GM19099 (cell line): ENCODE measurements at regions not wholly inside any gene's neighbourhood (a gene's known extent, or its start where the extent isn't known, plus 50 kb on each side); places are given as distances from the start of the nearest gene placed in this dataset.

Experiments used
- POLR2A ChIP-seq: IDR thresholded peaks from 3 replicates; pipeline ENCODE4 v1.6.1; 2011; ENCODE audit warnings: low read depth; ENCODE audit not compliant: insufficient read length; ENCODE audit errors: extremely low read depth

DNA sequence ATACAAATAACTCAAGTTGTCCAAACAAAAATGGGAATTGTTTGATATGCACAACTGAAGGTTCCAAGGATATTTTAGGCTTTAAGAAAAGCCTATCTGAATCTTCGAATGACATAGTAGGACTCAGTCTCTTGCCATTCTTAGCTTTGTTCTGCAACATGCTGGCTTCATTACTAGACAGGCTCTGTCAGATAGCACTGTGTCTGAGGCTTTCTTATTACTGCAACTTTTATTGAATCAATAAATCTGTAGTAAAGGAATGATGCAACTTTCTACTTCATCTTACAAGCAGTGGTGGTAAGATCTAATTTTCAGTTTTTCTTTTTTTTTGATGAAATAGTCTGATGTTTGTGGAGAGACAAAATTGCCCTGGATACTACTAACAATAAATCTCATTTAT lies 319.3 kb upstream of the CCDC179 start:
- no peak for TF ChIP-seq POLR2A

DNA sequence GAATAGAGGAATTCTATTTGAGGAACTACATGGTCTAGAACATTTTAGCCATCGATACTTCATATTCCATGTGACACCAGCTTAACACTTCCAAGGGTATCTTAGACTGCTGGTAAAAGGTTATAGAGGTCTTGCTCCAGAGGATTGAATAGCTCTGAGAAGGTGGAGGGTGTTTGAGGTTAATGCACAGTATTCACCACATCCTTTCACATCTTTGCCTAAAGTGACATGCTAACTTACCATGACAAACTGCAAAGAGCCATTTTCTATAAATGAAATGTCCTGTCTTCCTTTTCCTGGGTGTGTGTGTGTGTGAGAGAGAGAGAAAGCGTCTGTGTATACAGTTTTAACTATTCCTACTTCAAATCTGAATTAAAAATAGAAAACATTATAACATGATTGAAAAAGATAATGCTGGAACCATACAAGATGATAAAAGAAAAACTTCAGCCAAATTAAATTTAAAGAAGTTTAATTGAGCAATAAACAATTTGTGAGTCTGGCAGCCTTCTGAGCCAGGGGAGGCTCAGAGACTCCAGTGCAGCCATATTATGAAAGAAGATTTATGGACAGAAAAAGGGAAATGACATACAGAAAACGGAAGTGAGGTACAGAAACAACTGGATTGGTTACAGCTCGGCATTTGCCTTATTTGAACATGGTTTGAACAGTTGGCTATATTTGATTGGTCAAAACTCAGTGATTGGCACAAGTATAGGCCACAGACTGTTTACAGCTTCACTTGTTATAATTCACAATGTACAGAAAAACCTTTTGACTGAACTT lies 320.9 kb upstream of the CCDC179 start:
- TF ChIP-seq POLR2A: no peak

DNA sequence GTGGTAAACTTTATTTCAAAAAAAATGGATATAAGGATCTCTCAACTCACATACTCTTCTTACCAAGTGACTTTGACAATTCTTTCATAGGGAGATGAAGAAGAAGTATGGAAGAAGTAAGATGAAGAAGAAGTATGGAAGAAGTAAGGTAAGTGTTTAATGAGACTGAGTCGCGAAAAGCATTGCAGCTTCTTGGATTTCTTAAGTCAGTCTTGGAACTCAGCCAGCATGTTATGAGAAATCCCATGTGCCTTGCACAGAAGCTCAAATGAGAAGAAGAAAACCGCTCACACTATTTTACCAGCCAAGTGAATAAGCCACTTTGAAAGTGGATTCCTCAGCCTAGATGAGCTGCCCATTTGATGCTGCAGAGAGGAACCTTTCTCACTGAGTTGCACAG lies 332.0 kb upstream of the CCDC179 start:
- TF ChIP-seq POLR2A: no peak

DNA sequence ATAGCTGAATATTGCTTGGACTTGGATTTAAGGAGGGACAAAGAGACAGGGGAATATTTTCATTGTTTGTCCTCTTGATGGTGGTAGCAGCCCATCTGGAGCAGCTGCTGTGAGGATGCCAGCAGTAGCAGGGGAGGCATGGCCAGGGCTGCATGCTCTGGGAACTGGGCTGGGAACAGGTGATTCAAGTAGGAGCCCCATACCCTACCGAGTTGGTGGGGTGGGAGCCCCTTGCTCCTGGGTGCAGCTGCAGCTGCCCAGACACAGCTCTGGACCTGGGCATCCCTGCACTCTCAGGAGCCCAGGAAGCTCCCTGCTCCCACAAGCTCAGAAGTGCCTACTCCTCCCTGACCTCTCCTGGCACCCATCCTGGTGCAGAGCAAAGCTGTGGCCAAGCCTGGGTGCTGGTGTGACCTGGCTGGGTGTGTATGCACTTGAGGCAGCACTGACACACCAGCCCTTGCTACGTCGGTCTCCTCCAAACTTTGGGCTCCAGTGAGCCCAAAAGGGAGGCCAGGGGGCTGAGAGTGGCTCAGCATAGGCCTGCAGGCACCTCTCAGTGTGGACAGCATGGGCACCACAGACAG lies 341.8 kb upstream of the CCDC179 start:
- TF ChIP-seq POLR2A: no peak

DNA sequence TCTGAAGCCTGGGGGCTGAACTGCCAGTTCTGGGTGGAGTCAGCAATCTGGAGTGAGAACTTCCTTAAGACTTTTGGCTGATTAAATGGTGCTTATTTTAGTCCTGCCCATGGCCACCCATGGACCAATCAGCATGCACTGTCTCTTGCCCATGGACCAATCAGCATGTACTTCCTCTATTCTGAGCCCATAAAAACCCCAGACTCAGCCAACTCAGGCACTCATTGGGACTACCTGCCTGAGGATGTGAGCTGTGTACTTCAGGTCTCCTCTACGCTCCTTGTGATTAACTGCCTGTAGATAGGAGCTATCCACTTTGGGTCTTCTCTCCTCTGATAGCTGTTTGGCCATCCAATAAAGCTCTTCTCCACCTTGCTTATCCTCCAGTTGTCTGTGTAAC lies 342.3 kb upstream of the CCDC179 start:
- TF ChIP-seq POLR2A: no peak

DNA sequence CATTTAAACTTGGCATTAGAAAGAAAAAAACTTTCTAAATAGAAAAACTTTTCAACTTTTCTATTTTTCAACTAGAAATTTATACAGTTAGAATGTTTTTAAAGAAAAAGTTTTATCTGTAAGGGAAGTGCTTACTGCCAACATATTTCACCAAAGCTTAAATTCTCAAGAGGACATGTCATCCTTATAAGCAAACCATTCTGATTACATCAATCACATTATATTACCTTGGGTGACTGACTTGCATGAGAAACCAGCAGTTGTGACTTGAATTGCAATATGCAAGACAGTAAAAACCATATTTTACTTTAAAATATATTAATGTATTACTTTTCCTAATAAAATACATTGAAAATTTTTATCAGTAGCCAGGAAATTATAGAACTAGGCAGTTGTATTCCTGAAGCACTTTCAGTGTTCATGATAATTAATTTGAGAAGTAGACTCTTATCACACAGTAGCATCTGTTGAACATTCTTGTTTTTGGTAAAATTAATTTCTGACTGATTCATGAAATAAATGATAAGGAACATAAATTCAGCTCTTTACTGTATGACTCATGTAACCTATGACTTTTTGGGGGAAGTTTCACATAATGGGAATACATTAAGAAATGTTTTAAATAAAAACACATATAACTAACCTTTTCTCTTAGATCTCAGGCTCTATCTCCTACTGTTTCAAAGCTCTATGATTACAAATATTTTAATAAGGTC lies 345.0 kb upstream of the CCDC179 start:
- no peak for TF ChIP-seq POLR2A

DNA sequence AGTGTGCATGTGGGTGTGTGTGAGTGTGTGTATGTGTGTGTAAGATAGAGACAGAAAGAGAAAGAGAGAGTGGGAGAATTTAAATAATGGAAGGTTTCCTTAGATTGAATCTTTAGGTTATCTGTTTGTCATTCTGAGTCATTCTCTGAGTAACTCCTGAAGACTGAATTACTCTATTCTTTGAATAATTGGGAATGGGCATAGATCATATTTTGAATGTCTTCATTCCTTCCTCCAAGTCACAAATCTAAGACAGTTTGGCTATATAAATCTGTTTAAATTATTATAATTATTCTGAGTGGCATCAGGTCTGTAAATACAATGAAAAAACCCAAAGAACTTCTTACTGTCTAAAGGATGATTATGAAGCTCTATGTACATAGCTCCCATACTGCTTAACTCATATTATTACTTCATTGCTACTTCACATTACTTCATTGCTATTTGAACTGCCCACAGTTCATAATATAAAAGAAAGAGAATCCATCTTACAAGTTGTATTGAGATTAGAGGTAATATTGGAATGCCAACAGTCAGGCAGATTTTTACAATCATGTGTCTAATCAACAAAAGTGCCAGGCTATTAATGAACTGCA lies 346.6 kb upstream of the CCDC179 start:
- no peak for TF ChIP-seq POLR2A

DNA sequence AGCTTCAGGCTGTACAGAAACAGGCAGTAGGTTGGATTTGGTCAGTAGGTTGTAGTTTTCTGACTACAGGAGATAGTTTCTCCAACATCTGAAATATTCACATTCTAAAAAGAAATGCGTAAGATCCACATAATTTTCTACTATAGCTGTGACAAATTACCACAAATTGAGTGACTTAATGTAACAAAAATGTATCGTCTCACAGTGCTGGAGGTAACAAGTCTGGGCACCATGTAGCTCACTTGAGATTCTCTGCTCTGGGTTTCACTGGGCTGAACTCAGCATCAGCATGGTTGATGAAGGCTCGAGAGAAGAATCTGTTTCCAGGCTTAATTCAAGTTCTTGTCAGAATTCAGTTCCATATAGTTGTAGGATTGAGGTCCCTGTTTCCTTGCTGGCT lies 350.9 kb upstream of the CCDC179 start:
- no peak for TF ChIP-seq POLR2A

DNA sequence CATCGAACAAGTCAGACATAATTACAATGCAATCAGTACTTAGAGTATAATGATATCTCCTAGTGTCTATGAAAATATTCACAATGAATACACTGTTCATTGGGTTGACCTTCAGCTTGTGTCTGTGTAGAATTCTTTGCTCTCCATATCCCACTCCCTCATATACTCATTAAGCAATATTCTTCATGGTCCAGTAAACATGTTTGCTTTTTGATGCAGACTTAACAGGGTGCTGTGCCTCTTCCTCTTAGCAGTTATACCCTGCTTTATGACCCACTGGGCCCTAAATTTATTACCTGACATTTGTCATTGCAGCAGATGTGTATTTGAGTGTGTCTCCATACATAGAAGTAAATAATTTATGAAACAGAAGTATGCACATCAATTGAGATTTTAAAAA lies 352.5 kb upstream of the CCDC179 start:
- TF ChIP-seq POLR2A: no peak

DNA sequence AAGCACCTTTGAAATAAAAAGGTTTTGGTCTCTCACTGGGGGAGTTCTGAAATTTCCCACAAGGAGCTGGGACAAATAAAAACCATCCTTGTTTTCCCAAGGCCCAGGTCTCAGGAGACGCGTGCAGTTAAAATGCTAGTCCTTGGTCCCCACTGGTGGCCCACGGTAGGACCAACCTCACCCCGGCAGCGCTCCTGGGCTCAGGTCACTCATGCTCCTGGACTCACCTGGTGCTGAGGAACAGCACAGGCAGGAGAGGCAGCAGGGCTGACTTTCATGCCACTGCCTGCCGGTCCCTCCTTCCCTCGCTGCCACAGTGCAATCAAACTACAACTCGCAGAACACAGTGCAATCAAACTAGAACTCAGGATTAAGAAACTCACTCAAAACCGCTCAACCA lies 356.8 kb upstream of the CCDC179 start:
- no peak for TF ChIP-seq POLR2A

DNA sequence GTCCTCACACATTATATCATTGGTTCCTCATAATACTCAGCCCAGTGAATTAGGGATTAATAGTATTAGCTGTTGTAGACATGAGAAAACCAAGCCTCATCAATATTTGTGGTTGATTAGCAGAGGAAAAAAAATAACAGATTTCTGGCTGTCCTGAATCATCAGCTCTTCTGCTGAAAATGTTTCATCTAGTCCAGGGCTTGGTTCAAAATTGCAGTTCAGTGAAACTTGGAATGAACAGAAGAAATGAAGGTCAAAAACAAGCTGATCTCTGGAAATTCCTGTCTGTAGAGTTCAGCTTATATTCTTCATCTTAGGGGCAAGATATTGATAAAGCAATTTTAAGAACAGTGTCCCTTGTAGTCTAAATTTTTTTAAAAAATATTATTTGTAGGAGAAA lies 361.1 kb upstream of the CCDC179 start:
- no peak for TF ChIP-seq POLR2A

DNA sequence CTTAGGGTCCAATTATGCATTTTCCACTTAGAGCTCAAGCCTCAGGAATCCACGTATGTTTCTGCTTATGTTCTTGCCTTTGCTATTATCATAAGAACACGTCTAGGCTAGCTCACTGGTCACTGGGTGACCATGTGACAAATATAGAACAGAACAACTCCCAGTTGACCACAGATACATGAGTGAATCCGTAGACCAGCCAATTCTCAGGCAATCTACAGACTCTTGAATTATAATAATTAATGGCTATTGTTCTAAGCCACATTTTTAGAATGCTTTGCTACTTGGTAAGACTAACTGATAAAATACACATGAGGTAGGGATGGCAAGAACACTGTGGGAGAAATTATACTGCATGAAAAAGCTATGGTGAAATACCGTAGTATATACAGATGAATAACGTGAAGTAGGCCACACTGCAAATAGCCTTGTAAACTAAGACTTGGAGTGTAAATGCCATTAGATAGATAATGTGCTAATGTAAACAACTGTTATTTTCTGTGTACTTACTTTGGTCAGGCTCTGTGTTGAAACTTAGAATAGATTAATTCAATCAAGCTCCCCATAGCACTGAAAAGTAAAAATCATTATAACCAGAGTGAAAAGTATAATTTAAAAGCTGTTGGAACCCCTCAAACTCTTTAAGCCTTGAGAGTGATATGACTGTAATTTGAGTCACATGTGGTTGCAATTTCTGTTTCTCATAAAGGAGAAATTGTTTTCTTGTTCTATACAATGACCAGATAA lies 366.2 kb upstream of the CCDC179 start:
- TF ChIP-seq POLR2A: no peak

DNA sequence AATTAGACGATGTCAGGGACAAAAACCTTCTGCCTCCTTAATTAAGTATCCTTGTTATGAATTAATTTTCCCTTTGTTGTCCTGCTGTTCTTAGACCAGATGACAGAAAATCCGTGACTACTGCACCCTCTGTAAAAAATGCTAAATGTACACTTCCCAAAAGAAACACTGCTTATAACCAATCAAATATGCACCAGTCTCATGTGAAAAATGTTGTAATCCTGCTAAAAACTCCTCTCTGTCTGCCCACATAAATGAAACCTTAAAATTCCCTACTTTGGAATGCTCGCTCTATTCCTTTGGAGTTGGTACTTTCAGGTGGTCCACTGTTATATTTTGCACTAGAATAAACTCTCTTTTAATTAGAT lies 366.8 kb upstream of the CCDC179 start:
- TF ChIP-seq POLR2A: no peak

DNA sequence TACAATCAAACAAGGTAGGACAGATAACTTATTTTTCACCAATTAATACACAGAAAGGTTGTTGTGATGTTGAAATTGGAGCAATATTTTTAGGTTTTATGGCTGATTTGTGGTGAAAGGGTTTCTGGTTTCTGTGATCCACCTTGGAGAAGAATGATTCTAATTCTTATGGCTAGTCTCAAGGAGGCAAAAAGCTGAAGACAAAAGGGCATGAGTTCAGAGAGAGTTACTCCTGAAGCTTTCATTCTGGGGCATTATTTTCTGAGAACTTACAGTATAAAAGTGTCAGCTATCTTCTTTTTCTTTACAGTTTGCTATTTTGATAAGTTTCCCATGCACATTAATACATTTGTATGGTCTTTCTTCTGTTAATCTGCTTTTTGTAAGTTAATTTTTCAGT lies 372.4 kb upstream of the CCDC179 start:
- TF ChIP-seq POLR2A: no peak

DNA sequence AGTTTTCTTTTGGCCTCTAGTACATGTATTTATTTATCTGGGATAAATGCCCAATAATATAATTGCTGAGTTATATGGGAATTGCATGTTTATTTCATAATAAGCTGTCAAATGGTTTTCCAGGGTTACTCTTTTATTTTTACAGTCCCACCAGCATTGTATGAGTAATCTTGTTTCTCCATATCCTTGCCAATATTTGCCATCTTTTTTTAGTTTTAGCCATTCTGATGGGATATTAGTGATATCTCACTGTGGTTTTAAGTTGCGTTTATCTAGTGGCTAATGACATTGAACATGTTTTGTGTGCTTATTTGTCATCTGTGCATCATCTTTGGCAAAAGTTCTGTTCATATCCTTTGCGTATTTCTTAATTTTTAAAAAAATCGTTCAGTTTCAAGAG lies 372.8 kb upstream of the CCDC179 start:
- no peak for TF ChIP-seq POLR2A
